ENCODE measurements at regions not wholly inside any gene's neighbourhood (a gene's known extent, or its start where the extent isn't known, plus 50 kb on each side); places are given as distances from the start of the nearest gene placed in this dataset.

- Histone ChIP-seq H3K36me3 (ENCODE audit: control insufficient read depth, insufficient read depth, low read length) (no peaks in the 10 kb centered on the region), H3K9me3 (ENCODE audit: control insufficient read depth, low read length) (no peaks in the 10 kb centered on the region), H3K79me2 (no peaks in the 10 kb centered on the region), H3K9ac (no peak overlapping the region), H3K4me1 (no peaks in the 10 kb centered on the region), H2AFZ (no peak overlapping the region), H3K4me3 (ENCODE audit: low read depth, low read length) (no peak overlapping the region), H3K27me3 (ENCODE audit: control insufficient read depth, insufficient read depth, low read length) (peaks cover 4% of the 10 kb centered on the region), H3K27ac (no peak overlapping the region), H3K4me2 (ENCODE audit: low read length) (no peak overlapping the region)
- TF ChIP-seq CTCF (IDR thresholded peaks at IDR 0.05), result no peak
Measured at GRCh38 chr2:16718576-16719484, 53.2 kb upstream of the CYRIA start.

GRCh38 chr2:16717477-16717876 is 51.8 kb upstream of the CYRIA start:
- Histone ChIP-seq H3K9ac (no peak overlapping the region), H3K27me3 (ENCODE audit: control insufficient read depth, insufficient read depth, low read length) (peaks cover 4% of the 10 kb centered on the region), H3K4me2 (ENCODE audit: low read length) (no peak overlapping the region), H3K4me3 (ENCODE audit: low read depth, low read length) (no peak overlapping the region), H3K4me1 (no peaks in the 10 kb centered on the region), H3K27ac (no peak overlapping the region), H2AFZ (no peak overlapping the region), H3K79me2 (no peaks in the 10 kb centered on the region), H3K9me3 (ENCODE audit: control insufficient read depth, low read length) (no peaks in the 10 kb centered on the region), H3K36me3 (ENCODE audit: control insufficient read depth, insufficient read depth, low read length) (no peaks in the 10 kb centered on the region)
- TF ChIP-seq CTCF (IDR thresholded peaks at IDR 0.05), result no peak

- no peaks in the 10 kb centered on the region for H3K9me3 ChIP-seq (ENCODE audit: control insufficient read depth, low read length)
- no peak overlapping the region for H3K4me2 ChIP-seq (ENCODE audit: low read length)
- no peak overlapping the region for H3K27ac ChIP-seq
- no peaks in the 10 kb centered on the region for H3K79me2 ChIP-seq
- no peak overlapping the region for H3K9ac ChIP-seq
- no peaks in the 10 kb centered on the region for H3K36me3 ChIP-seq (ENCODE audit: control insufficient read depth, insufficient read depth, low read length)
- H3K27me3 ChIP-seq (ENCODE audit: control insufficient read depth, insufficient read depth, low read length), result peaks cover 4% of the 10 kb centered on the region
- no peak overlapping the region for H2AFZ ChIP-seq
- no peak for TF ChIP-seq CTCF (IDR thresholded peaks at IDR 0.05)
- no peak overlapping the region for H3K4me3 ChIP-seq (ENCODE audit: low read depth, low read length)
- no peaks in the 10 kb centered on the region for H3K4me1 ChIP-seq
Measured at GRCh38 chr2:16716944-16717343, 51.3 kb upstream of the CYRIA start.

GRCh38 chr2:16716024-16716423 is 50.4 kb upstream of the CYRIA start:
- no peak overlapping the region for H3K27ac ChIP-seq
- no peak overlapping the region for H3K4me3 ChIP-seq (ENCODE audit: low read depth, low read length)
- H2AFZ ChIP-seq, result no peak overlapping the region
- no peak overlapping the region for H3K4me2 ChIP-seq (ENCODE audit: low read length)
- no peak for TF ChIP-seq CTCF (IDR thresholded peaks at IDR 0.05)
- no peaks in the 10 kb centered on the region for H3K9me3 ChIP-seq (ENCODE audit: control insufficient read depth, low read length)
- no peaks in the 10 kb centered on the region for H3K36me3 ChIP-seq (ENCODE audit: control insufficient read depth, insufficient read depth, low read length)
- H3K79me2 ChIP-seq, result no peaks in the 10 kb centered on the region
- no peaks in the 10 kb centered on the region for H3K4me1 ChIP-seq
- peaks cover 2% of the 10 kb centered on the region for H3K27me3 ChIP-seq (ENCODE audit: control insufficient read depth, insufficient read depth, low read length)
- no peak overlapping the region for H3K9ac ChIP-seq

Measured in parathyroid adenoma (tissue), 2 donors.